GF-D8 (cell line): ENCODE measurements at regions not wholly inside any gene's neighbourhood (a gene's known extent, or its start where the extent isn't known, plus 50 kb on each side); places are given as distances from the start of the nearest gene placed in this dataset.

Experiments
- DNase-seq: peaks from one replicate; lab custom pipeline; 2025; lab: John Stamatoyannopoulos, UW

GRCh38 chr10:10848488-10849111 lies 169.1 kb upstream of the CELF2 start:
- no peak for DNase-seq

- no peak for DNase-seq
Measured at GRCh38 chr10:10849306-10849705, 168.4 kb upstream of the CELF2 start.

DNA sequence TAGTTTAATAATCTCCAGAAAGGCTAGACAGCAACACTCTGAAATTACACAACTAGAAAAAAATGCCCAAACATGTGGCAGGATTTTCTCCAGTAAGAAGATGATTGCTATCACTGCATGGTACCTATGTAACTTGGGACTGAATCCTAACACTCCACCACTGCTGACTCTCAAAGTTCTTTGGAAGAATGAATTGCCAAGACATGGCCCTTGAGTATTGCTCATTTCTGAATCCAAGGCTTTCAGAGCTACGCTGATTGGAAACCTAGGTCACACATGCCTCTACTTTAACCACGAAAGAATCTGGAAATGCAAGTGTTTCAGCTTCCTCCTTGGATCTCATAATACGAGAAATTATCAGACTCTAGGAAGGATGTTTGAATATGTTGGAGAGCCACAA lies 167.5 kb upstream of the CELF2 start:
- no peak for DNase-seq

- DNase-seq, result no peak
Measured at GRCh38 chr10:10852464-10852863, 165.2 kb upstream of the CELF2 start.

GRCh38 chr10:10853954-10854353 lies 163.7 kb upstream of the CELF2 start:
- no peak for DNase-seq

DNA sequence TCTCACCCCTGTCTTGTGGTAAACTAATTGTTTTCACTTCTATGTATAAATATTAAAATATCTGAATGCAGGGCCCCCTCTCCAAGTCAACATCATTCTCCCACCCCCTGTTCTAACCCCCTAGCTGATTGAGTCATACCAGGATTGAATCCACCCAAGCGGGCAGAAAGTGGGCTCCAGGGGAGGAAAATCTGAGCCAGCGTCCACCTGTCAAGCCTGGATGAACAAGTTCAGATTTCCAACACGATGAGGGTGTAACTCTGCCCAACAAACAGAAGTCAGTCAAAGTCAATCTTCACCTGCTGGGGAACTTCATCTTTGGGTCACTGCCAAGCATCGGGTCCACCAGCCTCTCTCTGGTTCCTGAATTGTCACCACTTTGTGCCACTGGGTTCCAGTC lies 162.9 kb upstream of the CELF2 start:
- DNase-seq, result no peak

DNA sequence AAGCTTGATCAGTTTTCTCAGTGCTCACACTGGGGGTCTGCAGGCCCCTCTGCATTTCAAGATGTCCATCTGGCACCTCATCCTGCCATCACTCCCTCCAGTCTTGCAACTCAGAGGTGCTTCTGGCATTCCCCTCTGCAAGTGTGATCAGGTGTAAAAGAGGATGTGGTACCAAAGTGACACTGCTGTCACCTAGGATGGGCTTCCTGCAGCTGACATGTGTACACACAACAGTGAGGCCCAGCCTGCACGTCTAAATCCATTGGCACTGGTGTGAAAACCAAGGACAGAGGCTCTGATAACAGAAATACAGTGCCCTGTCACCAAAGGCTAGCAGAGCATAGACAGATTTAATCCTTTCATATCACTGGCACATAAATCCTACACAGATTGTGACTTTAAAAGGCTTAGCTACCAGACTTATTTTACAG lies 162.5 kb upstream of the CELF2 start:
- no peak for DNase-seq

DNA sequence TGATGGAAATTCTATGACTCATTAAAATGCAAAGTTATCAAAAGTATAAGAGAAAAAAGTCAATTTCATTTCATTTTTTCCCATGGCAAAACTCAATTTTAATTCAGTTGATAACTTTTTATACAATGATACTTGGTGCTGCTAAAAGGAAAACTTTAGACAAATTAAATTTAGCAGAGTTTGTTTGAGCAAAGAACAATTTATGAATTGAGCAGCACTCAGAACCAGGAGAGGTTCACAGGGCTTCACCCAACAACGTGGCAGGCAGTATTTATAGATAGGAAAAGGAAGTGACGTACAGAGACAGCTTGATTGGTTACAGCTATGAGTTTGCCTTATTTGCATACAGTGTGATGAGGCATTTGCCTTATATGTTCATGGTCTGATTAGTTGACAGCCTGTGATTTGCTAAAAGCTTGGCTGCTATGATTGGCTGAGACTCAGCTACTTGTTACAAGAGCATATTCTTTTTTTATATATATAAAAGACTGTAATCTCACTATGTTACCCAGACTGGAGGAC lies 157.2 kb upstream of the CELF2 start:
- DNase-seq, result no peak

- DNase-seq, result no peak
Measured at GRCh38 chr10:10865303-10865702, 152.4 kb upstream of the CELF2 start.

GRCh38 chr10:10865913-10866312 lies 151.8 kb upstream of the CELF2 start:
- no peak for DNase-seq

- DNase-seq, result no peak
Measured at GRCh38 chr10:10869592-10869991, 148.1 kb upstream of the CELF2 start.

- DNase-seq, result no peak
Measured at GRCh38 chr10:10870523-10871241, 147.0 kb upstream of the CELF2 start.

GRCh38 chr10:10871352-10871751 lies 146.3 kb upstream of the CELF2 start:
- no peak for DNase-seq

GRCh38 chr10:10872035-10872673 lies 145.5 kb upstream of the CELF2 start:
- DNase-seq, result no peak

DNA sequence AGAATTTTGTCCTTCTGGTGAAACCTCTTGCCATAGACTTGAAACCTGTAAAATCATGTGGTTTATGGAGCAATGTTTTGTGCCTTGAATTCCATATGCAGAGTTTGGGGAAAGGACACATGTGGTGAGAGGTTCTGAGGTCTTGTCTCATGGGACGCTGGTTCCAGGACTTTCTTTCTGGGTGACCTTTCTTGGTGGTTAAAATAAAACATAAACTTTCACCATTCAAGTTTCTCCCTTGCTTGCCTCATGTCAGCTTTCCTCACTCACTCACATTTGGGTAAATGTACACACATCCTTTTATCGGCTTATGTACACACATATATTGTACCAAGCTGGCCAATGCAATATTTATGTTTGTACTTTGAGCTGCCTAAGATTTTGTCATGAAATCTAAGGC lies 144.9 kb upstream of the CELF2 start:
- no peak for DNase-seq

DNA sequence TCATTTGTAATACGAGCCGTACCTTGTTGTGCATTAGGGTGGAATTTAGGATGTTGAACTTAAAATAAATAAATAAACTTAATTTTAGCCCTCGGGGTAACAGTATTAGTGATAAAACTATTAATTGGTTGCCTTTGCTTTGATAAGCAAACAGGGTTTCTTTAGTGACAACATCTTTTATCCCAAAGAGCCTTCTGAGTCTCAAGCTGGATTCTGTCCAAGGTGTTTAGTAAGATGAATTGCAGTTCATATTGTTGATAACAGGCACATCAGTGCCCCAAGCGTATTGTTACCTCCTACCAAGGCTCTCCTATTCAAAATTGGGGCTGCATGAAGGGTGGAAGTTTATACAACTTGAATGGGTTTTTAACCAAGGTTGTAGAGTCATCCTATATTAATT lies 144.4 kb upstream of the CELF2 start:
- DNase-seq, result no peak

DNA sequence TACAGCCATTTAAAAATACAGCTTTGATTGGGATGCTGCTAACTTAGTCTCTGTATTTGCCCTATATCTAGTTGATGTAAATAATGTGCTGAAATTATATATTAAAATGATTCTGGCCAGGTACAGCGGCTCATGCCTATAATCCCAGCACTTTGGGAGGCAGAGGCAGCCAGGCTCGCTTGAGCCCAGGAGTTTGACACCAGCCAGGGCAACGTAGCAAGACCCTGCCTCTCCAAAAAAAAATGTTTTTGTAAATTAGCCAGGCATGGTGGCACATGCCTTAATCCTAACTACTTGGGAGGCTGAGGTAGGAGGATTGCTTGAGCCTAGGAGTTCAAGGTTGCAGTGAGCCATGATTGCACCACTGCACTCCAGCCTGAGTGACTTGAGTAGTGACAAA lies 143.8 kb upstream of the CELF2 start:
- no peak for DNase-seq

GRCh38 chr10:10878963-10879362 lies 138.7 kb upstream of the CELF2 start:
- no peak for DNase-seq

GRCh38 chr10:10881117-10881813 lies 136.4 kb upstream of the CELF2 start:
- DNase-seq, result no peak

- DNase-seq, result no peak
Measured at GRCh38 chr10:10883737-10884136, 133.9 kb upstream of the CELF2 start.

- no peak for DNase-seq
Measured at GRCh38 chr10:10886861-10887531, 130.7 kb upstream of the CELF2 start.
